GM18508 (cell line): ENCODE measurements at regions not wholly inside any gene's neighbourhood (a gene's known extent, or its start where the extent isn't known, plus 50 kb on each side); places are given as distances from the start of the nearest gene placed in this dataset.

Experiments
- ATAC-seq: cut with Tn5 transposase; IDR thresholded peaks from one replicate; pipeline ENCODE4 v1.9.1; 2021; ENCODE audit warnings: moderate number of reproducible peaks; ENCODE audit not compliant: insufficient read depth, unreplicated experiment

DNA sequence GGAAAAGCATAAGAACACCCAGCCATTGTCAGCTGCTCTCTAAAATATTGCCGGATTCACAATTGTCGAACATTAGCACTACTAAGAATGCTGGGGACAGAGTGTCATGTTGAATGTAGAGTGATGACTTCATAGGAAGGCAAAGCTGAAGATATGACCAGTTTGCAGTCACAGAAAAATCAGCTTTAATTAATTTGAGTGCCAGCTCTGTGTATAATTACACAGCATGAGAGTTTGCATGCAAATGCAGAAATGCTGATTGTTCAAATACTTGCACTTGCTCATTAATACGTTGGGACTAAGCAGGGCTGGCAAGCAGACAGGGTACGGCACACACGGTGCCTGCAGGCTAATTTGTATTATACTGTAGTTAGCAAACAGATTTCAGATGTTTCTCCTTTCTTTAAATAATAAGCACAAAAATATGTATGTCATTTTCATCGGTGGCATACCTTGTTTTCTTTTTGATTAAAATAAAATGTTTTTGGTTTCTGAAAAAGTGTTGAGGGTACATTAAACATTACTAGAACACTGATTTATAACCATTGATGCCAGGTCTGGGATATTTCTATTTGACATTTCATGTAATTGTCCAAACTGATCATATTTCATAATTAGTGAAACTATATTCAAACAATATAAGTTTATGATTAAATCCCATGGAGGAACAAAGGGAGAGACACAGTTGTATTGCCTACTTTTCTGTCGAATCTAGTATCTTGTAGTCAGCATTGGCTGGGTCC, 99.8 kb upstream of the ADGRL2 start:
- no peak for ATAC-seq

- no peak for ATAC-seq
Measured at GRCh38 chr1:81699234-81699633, 101.5 kb upstream of the ADGRL2 start.

GRCh38 chr1:81695741-81696140, 105.0 kb upstream of the ADGRL2 start:
- ATAC-seq: no peak

GRCh38 chr1:81693316-81693715, 107.4 kb upstream of the ADGRL2 start:
- ATAC-seq: no peak

- no peak for ATAC-seq
Measured at GRCh38 chr1:81690676-81691453, 109.9 kb upstream of the ADGRL2 start.

DNA sequence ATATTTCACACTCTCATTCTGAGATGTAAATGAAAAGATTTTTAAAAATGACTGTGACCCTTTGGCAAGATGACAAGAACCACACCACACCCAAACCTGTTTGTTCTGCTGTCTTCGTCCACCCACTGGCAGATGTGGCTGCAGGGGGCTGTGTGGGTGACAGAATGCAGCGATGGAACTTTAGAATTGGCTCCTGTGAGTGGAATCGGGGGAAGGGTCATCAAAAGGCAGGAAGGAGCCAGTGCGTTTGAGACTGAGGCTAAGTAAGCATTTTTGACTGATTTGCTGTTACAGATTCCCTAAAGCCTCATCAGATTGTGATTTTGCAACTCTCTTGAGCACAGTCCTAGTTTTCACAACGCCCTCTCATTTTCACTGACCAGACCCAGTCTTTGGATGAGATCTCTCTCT, 111.2 kb upstream of the ADGRL2 start:
- no peak for ATAC-seq

- no peak for ATAC-seq
Measured at GRCh38 chr1:81682490-81682889, 118.2 kb upstream of the ADGRL2 start.

- no peak for ATAC-seq
Measured at GRCh38 chr1:81681601-81682266, 119.0 kb upstream of the ADGRL2 start.

- ATAC-seq: no peak
Measured at GRCh38 chr1:81681114-81681513, 119.6 kb upstream of the ADGRL2 start.

DNA sequence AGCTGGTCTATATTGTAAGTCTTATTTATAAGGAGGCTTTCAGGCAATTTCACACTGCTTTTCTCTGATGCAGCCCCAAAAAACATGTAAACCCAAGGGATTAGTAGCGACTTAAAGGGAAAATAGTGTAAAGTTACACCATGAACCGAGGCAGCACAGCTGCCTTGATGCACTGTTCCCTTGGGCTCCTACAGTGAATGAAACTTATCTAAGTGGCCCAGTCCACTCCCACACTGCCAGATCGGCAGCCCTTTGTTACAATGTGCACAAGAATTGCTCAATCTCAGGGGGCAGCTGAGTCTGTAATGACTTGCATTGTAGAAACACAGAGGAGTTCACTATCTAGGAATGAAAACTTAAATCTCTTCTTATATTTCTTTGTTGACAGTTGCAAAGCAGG, 120.8 kb upstream of the ADGRL2 start:
- ATAC-seq: no peak

GRCh38 chr1:81678779-81679178, 122.0 kb upstream of the ADGRL2 start:
- ATAC-seq: no peak

DNA sequence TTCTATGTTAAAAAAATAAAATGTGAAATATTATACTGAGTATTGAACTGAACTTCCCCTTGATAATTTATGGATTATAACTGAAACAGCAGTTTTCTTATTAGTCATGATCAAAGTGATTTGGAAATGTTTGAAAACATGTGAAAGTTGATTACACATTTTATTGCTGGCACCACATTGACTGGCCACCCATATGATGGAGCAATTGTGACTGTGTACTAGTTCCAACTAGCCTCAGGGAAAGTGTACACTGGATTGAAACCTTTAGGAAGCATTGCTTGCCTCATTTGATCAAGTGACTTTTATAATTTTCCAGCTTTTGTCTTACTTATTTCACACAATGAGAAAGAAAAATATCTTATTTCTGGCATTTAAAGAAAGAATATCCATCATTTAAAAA, 128.0 kb upstream of the ADGRL2 start:
- ATAC-seq: no peak

GRCh38 chr1:81671038-81671437, 129.7 kb upstream of the ADGRL2 start:
- ATAC-seq: no peak

- ATAC-seq: no peak
Measured at GRCh38 chr1:81670286-81670685, 130.4 kb upstream of the ADGRL2 start.

- no peak for ATAC-seq
Measured at GRCh38 chr1:81666586-81666985, 134.1 kb upstream of the ADGRL2 start.

- ATAC-seq: no peak
Measured at GRCh38 chr1:81664341-81664740, 136.4 kb upstream of the ADGRL2 start.

GRCh38 chr1:81662913-81663526, 137.7 kb upstream of the ADGRL2 start:
- no peak for ATAC-seq

DNA sequence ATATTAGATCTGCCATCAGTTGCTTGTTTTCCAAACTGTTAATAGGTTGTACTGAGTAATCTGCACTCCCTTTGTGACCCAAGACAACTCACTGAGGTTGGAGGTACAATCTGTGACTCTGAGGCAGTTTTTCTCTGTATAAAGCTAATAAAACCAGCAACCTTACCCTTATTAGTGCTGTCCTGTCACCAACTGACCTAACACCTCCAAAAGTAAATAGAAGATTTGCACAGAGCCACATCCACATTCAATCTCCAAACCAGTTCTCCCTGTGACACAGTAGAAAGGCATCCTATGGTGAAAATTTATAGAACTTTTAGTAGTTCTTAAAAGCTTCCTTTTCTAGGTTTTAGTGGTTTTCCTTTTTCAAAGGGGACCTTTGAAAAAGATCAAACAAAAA, 140.4 kb upstream of the ADGRL2 start:
- no peak for ATAC-seq

GRCh38 chr1:81654657-81655056, 146.1 kb upstream of the ADGRL2 start:
- no peak for ATAC-seq

- ATAC-seq: no peak
Measured at GRCh38 chr1:81654147-81654546, 146.6 kb upstream of the ADGRL2 start.

GRCh38 chr1:81650776-81651175, 150.0 kb upstream of the ADGRL2 start:
- no peak for ATAC-seq
